ENCODE measurements at regions not wholly inside any gene's neighbourhood (a gene's known extent, or its start where the extent isn't known, plus 50 kb on each side); places are given as distances from the start of the nearest gene placed in this dataset.

- Histone ChIP-seq H3K36me3 (ENCODE audit: control insufficient read depth, insufficient read depth, low read length) (no peaks in the 10 kb centered on the region), H3K27me3 (ENCODE audit: control insufficient read depth, insufficient read depth, low read length) (no peaks in the 10 kb centered on the region), H3K4me3 (ENCODE audit: low read depth in 2 of 2, low read length in 2 of 2) (no peak overlapping the region), H3K9me3 (ENCODE audit: control insufficient read depth, insufficient read depth, low read depth, low read length) (no peaks in the 10 kb centered on the region), H3K4me1 (ENCODE audit: control insufficient read depth, insufficient read depth, low read length) (no peaks in the 10 kb centered on the region), H3K27ac (ENCODE audit: low read length) (no peak overlapping the region)
- POLR2A ChIA-PET: no interaction called here
- in situ Hi-C loops (cut with HindIII; ENCODE audit: low pct_unique_long_range_greater_than_20kb, low sequenced_read_pairs) (no loop called here), intact Hi-C loops (cut with micrococcal nuclease; ENCODE audit: unreplicated experiment) (no loop called here)
- ATAC-seq: no peak
- BruUV-seq (replicated peaks): no TSS peak
- TF ChIP-seq, protein P1, sequence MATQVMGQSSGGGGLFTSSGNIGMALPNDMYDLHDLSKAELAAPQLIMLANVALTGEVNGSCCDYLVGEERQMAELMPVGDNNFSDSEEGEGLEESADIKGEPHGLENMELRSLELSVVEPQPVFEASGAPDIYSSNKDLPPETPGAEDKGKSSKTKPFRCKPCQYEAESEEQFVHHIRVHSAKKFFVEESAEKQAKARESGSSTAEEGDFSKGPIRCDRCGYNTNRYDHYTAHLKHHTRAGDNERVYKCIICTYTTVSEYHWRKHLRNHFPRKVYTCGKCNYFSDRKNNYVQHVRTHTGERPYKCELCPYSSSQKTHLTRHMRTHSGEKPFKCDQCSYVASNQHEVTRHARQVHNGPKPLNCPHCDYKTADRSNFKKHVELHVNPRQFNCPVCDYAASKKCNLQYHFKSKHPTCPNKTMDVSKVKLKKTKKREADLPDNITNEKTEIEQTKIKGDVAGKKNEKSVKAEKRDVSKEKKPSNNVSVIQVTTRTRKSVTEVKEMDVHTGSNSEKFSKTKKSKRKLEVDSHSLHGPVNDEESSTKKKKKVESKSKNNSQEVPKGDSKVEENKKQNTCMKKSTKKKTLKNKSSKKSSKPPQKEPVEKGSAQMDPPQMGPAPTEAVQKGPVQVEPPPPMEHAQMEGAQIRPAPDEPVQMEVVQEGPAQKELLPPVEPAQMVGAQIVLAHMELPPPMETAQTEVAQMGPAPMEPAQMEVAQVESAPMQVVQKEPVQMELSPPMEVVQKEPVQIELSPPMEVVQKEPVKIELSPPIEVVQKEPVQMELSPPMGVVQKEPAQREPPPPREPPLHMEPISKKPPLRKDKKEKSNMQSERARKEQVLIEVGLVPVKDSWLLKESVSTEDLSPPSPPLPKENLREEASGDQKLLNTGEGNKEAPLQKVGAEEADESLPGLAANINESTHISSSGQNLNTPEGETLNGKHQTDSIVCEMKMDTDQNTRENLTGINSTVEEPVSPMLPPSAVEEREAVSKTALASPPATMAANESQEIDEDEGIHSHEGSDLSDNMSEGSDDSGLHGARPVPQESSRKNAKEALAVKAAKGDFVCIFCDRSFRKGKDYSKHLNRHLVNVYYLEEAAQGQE (IDR thresholded peaks at IDR 0.05; ENCODE audit: insufficient read depth in 1 of 2, low read depth in 2 of 2, low read length in 1 of 2): no peak
- TF ChIP-seq SIN3A (IDR thresholded peaks at IDR 0.05; ENCODE audit: borderline replicate concordance, insufficient read depth, low read depth, low read length): no peak
- TF ChIP-seq TCF7L2 (IDR thresholded peaks at IDR 0.05; ENCODE audit: low read depth, low read length): no peak
- no peak for TF ChIP-seq CTCF (IDR thresholded peaks at IDR 0.05)
- TF ChIP-seq POLR2AphosphoS5 (IDR thresholded peaks at IDR 0.05; ENCODE audit: low read depth, low read length): no peak
- no peak for DNase-seq (ENCODE audit: low read depth, low spot score)
- CTCF ChIA-PET: no interaction called here
Observed at GRCh38 chr3:24624938-24625681, 130.5 kb upstream of the THRB start.

DNA sequence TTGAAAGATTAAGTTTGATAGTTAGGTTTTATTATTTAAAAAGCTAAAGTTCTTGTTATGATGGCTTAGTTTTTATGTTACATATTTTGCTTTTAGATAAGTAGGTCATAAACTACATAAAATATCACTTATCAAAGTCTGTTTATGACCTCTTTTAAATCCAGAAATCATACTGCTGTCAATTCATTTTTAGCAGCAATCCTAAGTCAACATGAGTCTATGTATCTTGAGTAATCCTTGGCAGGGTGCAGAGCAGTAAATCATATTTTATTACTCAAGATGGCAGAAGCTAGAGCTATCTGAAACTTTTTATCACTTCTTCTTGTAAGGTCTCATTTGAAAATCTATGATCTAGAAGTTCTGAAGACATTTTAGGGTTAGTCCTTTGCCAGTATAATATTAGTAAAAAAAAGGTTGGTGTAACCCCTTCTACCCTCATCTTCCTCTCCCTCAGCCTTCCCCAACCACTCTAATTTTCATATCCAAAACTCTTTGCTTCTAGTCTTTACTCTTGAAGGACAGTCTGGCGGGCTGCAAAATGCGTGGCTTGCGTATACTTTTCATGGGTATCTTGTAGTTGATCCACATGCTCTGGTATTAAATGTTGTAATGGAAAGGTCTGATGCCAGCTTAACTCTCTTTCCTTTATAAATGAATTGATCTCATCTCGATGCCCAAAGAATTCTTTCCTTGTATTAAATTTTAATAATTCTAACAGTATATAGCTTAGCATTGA, 134.0 kb upstream of the THRB start:
- Histone ChIP-seq H3K27ac (ENCODE audit: low read length) (no peak overlapping the region), H3K4me1 (ENCODE audit: control insufficient read depth, insufficient read depth, low read length) (no peaks in the 10 kb centered on the region), H3K36me3 (ENCODE audit: control insufficient read depth, insufficient read depth, low read length) (no peaks in the 10 kb centered on the region), H3K4me3 (ENCODE audit: low read depth in 2 of 2, low read length in 2 of 2) (no peak overlapping the region), H3K9me3 (ENCODE audit: control insufficient read depth, insufficient read depth, low read depth, low read length) (no peaks in the 10 kb centered on the region), H3K27me3 (ENCODE audit: control insufficient read depth, insufficient read depth, low read length) (no peaks in the 10 kb centered on the region)
- POLR2A ChIA-PET: no interaction called here
- ATAC-seq (no peak), DNase-seq (ENCODE audit: low read depth, low spot score) (no peak)
- TF ChIP-seq TCF7L2 (IDR thresholded peaks at IDR 0.05; ENCODE audit: low read depth, low read length) (0 out of 2 replicates have a peak, but pooled peaks have one; percentile 47), SIN3A (IDR thresholded peaks at IDR 0.05; ENCODE audit: borderline replicate concordance, insufficient read depth, low read depth, low read length) (no peak)
- intact Hi-C loops (cut with micrococcal nuclease; ENCODE audit: unreplicated experiment) (no loop called here), in situ Hi-C loops (cut with HindIII; ENCODE audit: low pct_unique_long_range_greater_than_20kb, low sequenced_read_pairs) (no loop called here)
- CTCF ChIA-PET: no interaction called here
- no TSS peak for BruUV-seq (replicated peaks)

DNA sequence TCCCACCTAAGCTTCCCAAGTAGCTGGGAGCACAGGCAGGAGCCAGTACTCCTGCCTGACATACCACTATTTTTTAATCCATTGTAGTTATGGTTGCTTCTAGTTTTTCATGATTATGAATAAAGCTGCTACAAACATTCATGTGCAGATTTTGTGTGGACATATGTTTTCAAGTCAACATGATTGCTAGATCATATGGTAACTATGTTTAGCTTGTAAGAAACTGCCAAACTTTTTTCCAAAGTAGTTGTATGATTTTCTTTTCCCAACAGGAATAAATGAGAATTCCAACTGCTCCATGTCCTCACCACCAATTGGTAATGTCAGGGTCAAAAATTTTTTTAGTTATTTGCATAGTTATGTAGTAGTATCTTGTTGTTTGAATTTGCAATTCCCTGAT, 136.8 kb upstream of the THRB start:
- Histone ChIP-seq H3K36me3 (ENCODE audit: control insufficient read depth, insufficient read depth, low read length) (no peaks in the 10 kb centered on the region), H3K9me3 (ENCODE audit: control insufficient read depth, insufficient read depth, low read depth, low read length) (no peaks in the 10 kb centered on the region), H3K4me3 (ENCODE audit: low read depth in 2 of 2, low read length in 2 of 2) (no peak overlapping the region), H3K27ac (ENCODE audit: low read length) (no peak overlapping the region), H3K27me3 (ENCODE audit: control insufficient read depth, insufficient read depth, low read length) (no peaks in the 10 kb centered on the region), H3K4me1 (ENCODE audit: control insufficient read depth, insufficient read depth, low read length) (no peaks in the 10 kb centered on the region)
- in situ Hi-C loops (cut with HindIII; ENCODE audit: low pct_unique_long_range_greater_than_20kb, low sequenced_read_pairs): no loop called here
- ChIA-PET CTCF (no interaction called here), POLR2A (no interaction called here)
- intact Hi-C loops (cut with micrococcal nuclease; ENCODE audit: unreplicated experiment): no loop called here
- ATAC-seq: no peak
- no peak for TF ChIP-seq SIN3A (IDR thresholded peaks at IDR 0.05; ENCODE audit: borderline replicate concordance, insufficient read depth, low read depth, low read length)
- BruUV-seq (replicated peaks): no TSS peak
- DNase-seq (ENCODE audit: low read depth, low spot score): no peak
